WTC11 (cell line): ENCODE measurements at regions not wholly inside any gene's neighbourhood (a gene's known extent, or its start where the extent isn't known, plus 50 kb on each side); places are given as distances from the start of the nearest gene placed in this dataset.

Source experiments
- ATF3 ChIP-seq: sonication (generic); formaldehyde crosslinking; conservative IDR thresholded peaks from 2 replicates; pipeline ENCODE4 v1.8.1; 2022; ENCODE audit warnings: mild to moderate bottlenecking, missing genetic modification reagents
- CDX4 ChIP-seq: fragments of 250-450 bp; sonication (Bioruptor Pico); IDR thresholded peaks from 2 replicates; pipeline ENCODE4 v1.9.0; 2021; ENCODE audit warnings: moderate library complexity, mild to moderate bottlenecking, inconsistent platforms, borderline replicate concordance
- CTCF ChIP-seq: fragments of 200-600 bp; IDR thresholded peaks from 2 replicates; pipeline ENCODE4 v1.8.0; 2022; ENCODE audit warnings: antibody characterized with exemption
- E2F1 ChIP-seq: sonication (generic); formaldehyde crosslinking; IDR thresholded peaks from 2 replicates; pipeline ENCODE4 v1.8.0; 2022; ENCODE audit warnings: mild to moderate bottlenecking, missing genetic modification reagents
- FOXP1 ChIP-seq: sonication (generic); formaldehyde crosslinking; IDR thresholded peaks from 2 replicates; pipeline ENCODE4 v1.8.0; 2022; ENCODE audit warnings: missing genetic modification reagents, mild to moderate bottlenecking, moderate library complexity, borderline replicate concordance
- IRF2 ChIP-seq: sonication (generic); formaldehyde crosslinking; IDR thresholded peaks from 2 replicates; pipeline ENCODE4 v1.8.0; 2022; ENCODE audit warnings: low read depth, missing genetic modification reagents, borderline replicate concordance
- NFYB ChIP-seq: sonication (generic); formaldehyde crosslinking; conservative IDR thresholded peaks from 2 replicates; pipeline ENCODE4 v1.8.0; 2022; ENCODE audit warnings: low read depth, missing genetic modification reagents
- STAT6 ChIP-seq: sonication (generic); formaldehyde crosslinking; conservative IDR thresholded peaks from 2 replicates; pipeline ENCODE4 v1.8.1; 2023; ENCODE audit warnings: mild to moderate bottlenecking, low read depth, missing genetic modification reagents, moderate library complexity
- ZNF138 ChIP-seq: sonication (generic); formaldehyde crosslinking; conservative IDR thresholded peaks from 2 replicates; pipeline ENCODE4 v1.8.1; 2022; ENCODE audit warnings: mild to moderate bottlenecking, moderate library complexity, missing genetic modification reagents

- TF ChIP-seq NFYB = no peak
- TF ChIP-seq ZNF138 (CRISPR knock-in tag) = no peak
- no peak for TF ChIP-seq E2F1 (CRISPR knock-in tag)
- TF ChIP-seq CDX4 (CRISPR knock-in tag) = no peak
- no peak for TF ChIP-seq STAT6
- no peak for TF ChIP-seq ATF3 (CRISPR knock-in tag)
- TF ChIP-seq CTCF = no peak
- no peak for TF ChIP-seq FOXP1 (CRISPR knock-in tag)
- TF ChIP-seq IRF2 = no peak
These were observed 152.9 kb downstream of the LPIN1 start for GRCh38 chr2:11899264-11899818.
